B cell (primary cell): ENCODE measurements at regions not wholly inside any gene's neighbourhood (a gene's known extent, or its start where the extent isn't known, plus 50 kb on each side); places are given as distances from the start of the nearest gene placed in this dataset.

Experiments used
- CTCF ChIP-seq: fragments of 200-600 bp; IDR thresholded peaks from one replicate; pipeline ENCODE4 v1.8.0; 2022; ENCODE audit warnings: antibody characterized with exemption, mild to moderate bottlenecking
- EZH2 ChIP-seq: IDR thresholded peaks from 2 replicates; pipeline ENCODE4 v1.6.1; 2012; ENCODE audit warnings: borderline replicate concordance, low read depth, mild to moderate bottlenecking, moderate library complexity, low read length; ENCODE audit not compliant: insufficient read depth, poor library complexity, severe bottlenecking

- TF ChIP-seq CTCF (no peak), EZH2 (no peak)
These were observed 103.5 kb downstream of the LSMEM1 start for GRCh38 chr7:112584290-112584689.
